Activated CD4-positive, alpha-beta T cell treated with anti-CD3 and anti-CD28 coated beads, Interleukin-2, amount 50 U/mL, for 16 hours (primary cell): ENCODE measurements at regions not wholly inside any gene's neighbourhood (a gene's known extent, or its start where the extent isn't known, plus 50 kb on each side); places are given as distances from the start of the nearest gene placed in this dataset.
"Not testable (repeated sequence)": the region's sequence is repeated elsewhere in the genome, so short reads cannot be mapped to it uniquely, and the experiment has no call there.

Source experiments
- DNase-seq: peaks from one replicate; pipeline ENCODE4 v3.0.0-alpha.2; 2020

DNA sequence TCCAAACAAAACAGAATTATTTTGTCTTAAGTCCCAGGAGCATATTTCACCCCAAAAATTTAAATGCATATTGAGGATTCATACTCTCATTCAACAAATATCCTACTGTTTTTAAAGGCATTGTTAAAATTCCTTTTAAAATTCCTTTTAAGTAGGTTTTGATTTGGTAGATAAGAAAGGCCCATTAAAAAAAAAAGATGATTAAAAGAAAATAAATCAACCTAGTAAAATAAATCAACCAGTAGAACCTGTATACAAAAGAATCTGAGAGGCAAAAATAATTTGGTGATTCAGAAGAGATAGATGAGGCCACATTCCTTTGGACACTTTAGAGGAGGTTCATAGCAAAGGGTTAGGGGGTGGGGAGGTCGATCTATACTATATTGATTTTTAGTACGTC lies 585.3 kb upstream of the TLE4 start:
- DNase-seq, result no peak

GRCh38 chr9:78989031-78989658 lies 582.6 kb upstream of the TLE4 start:
- no peak for DNase-seq

DNA sequence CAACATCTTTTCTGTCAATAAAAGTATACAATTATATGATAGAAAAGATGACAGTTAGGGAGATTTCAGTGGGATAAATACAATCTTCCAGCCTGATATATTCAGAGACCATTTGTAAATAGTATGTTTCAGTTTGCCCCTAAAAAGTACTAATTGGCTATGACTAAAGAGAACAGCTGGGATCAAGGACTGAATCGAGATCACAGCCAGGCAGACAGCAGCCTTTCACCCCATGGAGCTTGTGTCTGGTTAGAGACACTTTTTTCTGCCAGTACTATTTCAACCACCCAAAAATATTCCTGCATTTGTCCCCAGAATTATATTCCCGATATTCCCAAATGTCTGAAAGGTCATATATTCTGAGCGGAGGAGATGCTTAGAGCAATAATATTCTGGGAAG lies 577.3 kb upstream of the TLE4 start:
- no peak for DNase-seq

DNA sequence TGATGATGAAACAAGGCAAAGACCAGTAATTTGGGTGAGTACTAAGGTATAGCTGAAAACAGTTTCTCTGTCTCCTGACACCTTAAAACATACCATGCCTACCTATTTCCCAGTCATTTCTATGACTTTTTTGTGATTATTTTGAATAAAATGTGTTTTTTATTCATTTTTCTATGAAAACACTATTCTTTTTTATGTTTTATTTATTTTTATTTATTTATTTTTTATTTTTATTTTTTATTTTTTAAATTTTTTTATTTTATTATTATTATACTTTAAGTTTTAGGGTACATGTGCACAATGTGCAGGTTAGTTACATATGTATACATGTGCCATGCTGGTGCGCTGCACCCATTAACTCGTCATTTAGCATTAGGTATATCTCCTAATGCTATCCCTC lies 576.8 kb upstream of the TLE4 start:
- DNase-seq, result not testable (repeated sequence)

DNA sequence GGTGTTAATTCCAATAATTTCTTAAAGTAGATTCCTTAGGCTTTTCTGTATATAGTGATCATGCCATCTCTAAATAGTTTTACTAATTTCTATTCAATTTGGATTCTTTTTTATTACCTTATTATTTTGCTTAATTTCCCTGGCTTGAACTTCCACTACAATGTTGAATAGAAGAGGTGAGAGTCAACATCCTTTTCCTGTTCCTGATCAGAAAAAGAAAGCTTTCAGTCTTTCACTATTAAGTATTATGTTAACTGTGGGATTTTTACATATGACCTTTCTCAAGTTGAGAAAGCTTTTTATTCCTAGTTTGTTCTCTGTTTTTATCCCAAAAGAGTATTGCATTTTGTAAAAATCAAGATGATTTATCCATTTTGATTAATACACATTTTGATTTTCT lies 574.5 kb upstream of the TLE4 start:
- DNase-seq, result no peak

GRCh38 chr9:79000230-79001002 lies 571.3 kb upstream of the TLE4 start:
- no peak for DNase-seq

DNA sequence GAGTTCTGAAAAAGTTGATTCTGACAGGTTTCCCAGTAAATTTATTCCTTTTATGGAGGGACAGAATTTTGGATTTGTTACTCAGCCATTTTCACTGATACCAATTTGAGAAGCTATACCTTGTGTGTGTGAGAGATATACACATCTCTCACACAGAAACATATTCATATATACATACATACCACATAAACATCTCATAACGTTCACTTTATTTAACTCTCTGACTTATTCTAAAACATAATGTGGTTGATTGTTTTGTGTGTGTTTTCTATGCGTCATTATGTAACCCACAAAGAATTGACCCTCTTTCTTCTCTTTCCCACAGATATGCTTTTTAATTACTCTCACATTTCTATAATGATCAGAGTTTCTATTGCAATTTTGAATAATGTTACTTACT lies 570.8 kb upstream of the TLE4 start:
- DNase-seq, result no peak

DNA sequence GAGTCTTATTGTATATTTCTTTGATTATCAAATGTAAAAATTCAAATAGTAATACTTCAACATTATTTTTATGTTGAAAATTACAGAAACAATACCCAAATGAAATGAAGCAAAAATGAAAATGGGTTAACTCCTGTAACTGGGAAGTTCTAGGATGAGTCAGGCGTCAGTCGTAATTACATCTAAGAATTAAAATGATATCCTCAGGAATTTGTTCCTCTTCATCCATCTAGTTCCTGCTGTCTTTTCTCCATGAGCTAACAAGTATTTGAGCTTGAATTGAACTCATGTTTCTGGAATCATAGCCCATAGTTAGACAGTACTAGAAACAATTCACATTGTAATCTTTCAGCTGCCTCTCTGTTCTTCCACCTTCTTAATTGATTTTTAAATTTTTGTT lies 568.3 kb upstream of the TLE4 start:
- no peak for DNase-seq

DNA sequence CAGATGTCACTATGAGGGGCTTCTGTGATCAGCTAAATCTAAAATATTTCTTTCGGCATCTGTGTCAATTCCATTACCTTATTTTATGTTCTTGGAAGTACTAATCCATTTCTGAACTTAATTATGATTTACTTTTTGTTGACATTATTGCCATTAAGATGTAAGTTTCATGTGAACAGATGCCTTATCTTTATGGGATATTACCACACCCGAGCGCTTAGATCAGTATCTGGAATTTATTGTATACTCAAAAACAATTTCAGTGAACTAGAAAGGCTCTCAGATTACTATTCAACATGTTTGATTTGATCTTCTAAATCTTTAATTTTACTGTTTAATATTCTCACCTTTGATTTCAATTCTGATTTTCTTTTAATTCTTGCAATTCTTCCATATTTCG lies 567.7 kb upstream of the TLE4 start:
- no peak for DNase-seq

DNA sequence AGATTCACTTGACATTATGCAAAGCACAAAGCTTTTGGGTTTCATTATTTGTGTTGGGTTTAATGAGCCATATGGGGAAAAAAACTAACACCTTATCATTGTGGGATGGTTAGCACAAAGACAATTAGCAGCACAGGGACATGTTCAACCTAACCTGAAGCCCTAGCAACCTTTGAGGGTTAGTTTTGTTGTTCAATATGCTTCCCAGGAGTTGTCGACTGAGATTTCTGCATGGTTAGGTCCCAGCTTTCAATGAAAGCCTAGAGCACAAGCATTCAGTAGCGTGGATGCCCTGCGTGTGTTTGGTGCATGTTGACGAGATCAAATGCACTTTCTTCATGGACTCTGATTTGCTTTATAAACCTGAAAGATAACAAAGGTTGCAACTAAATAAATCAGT lies 565.2 kb upstream of the TLE4 start:
- DNase-seq, result no peak

GRCh38 chr9:79007701-79008483 lies 563.9 kb upstream of the TLE4 start:
- no peak for DNase-seq

GRCh38 chr9:79008916-79009315 lies 562.8 kb upstream of the TLE4 start:
- DNase-seq, result no peak

DNA sequence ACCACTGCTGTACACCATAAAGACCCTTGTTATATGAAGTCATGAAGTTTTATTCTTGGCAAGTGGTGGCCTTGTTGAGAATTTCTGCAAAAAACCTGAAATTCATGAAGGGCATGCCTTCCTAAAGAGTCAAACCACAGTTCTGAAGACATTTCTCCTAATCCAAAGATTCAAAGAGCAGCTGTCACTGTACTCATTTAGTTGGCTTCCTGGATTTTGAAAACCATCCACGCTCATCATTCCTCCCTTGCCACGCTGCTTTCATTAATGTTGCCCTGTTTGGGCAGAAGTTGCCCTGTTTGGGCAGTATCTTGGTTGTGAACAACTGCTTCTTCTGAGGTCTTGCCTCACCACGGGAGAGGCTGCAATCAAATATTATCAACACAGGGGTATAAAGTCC lies 560.3 kb upstream of the TLE4 start:
- no peak for DNase-seq

DNA sequence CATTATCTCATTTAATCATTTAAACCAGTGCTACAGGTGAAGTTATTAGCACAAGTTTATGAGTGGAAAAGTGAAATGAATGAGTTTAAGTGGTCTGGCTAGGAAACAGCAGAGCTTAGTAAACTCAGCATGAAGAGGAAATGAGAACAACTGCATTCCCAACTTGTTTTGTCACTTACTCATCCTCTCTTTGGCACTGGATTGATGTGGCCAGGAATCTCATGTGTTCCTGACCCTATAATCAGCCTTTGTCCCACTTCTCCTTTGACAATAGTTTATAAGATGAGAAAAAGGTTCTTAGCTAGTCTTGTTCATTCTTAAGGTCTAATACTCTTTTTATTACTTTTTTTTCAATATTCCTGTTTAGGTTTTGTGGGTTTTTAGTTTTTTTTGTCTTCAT lies 559.2 kb upstream of the TLE4 start:
- DNase-seq, result no peak

DNA sequence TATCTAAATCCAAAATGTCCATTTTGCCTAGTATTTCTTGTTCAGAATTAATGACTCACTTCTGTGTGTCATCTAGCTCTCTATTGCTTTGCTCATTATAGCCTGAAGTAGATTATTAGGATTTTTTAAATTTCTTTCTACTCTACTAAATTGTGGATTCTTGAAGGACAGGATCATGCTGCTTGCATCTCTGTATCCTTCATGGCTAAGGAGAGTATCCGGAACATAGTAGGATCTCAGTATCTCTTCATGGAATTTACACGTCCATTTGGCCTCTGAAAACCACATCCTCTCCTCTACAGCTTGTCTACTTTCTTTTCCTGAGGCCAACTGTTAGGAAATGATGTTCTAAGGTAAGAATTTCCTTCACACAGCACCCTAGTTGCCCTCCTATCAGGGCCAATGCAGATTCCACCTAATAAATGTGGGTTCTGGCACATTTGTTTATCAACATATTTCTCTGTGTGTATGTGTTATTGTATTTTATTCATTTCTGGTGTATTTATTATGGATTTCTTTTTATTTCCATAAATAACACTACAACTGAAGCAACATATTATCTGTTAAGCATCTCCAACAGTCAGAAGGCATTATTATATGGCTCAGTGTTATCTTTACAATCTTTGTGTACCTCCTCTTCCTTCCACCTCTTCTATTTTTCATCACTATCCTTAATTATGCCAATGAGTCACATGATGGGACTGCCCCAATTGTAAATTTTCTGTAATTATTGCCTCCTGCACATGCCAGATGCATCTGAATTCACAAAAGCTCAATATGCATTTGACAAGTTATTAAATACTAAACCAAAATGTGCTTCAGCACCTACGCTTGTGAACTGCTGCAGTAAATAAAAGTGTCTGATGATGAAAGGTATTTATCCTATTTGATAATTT lies 557.8 kb upstream of the TLE4 start:
- DNase-seq, result no peak

GRCh38 chr9:79014929-79015699 lies 556.7 kb upstream of the TLE4 start:
- DNase-seq, result no peak

GRCh38 chr9:79015951-79016350 lies 555.8 kb upstream of the TLE4 start:
- DNase-seq, result no peak

- DNase-seq, result no peak
Observed at GRCh38 chr9:79020276-79020675, 551.5 kb upstream of the TLE4 start.

DNA sequence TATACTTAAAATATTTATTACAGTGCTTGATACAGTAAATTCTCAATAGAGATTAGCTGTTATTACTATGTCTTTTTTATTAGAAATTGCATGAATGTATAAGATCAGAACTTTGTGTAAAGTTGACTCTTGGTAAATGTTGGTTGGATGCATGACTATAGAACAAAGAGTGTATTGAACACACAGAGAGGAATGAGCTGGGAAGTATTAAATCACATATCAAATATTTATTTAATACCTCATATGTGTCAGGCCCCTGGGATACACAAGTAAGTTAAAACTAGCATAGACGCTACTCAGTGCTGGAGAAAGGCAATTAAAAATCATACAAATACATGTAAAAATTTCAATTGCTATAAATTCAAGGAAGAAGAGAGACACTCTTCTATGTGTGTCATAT lies 550.7 kb upstream of the TLE4 start:
- no peak for DNase-seq

DNA sequence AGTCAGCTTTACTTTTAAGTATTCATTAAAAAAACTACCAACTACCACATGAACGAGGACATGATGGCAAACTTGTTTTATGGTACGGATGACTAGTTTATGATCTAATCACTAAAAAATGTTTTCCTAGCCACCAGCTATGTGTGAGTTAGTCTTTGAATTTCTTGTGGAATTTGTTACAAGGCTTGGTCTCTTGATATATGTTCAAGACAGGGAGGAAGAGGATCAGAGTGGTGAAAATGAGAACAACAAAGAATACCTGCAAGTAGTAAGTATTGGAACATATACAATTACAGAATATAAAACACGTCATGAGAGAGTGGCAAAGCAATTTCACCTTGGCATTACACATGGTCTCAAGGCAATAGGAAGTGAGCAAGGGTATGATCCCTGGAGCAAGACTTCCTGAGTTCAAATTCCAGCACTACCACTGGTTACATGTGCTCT lies 548.6 kb upstream of the TLE4 start:
- no peak for DNase-seq

DNA sequence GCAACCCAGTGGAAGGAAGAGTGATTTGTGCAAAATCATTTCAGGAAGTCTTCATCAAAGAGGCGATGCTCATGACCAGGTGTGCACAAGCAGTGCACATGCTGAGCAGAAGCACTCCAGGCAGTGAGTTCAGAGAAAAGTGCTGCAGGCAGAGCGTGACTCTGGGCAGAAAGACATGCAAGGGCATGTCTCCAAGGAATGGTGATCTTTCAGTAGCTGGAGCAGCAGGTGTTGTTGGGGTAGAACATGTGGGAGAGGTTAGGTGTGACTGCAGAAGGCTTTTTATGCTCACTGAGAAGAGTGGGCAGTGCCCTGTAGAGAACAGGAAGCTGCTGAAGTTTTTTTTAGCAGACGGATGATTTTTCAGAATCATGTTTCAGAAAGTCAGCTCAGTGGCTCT lies 545.4 kb upstream of the TLE4 start:
- no peak for DNase-seq

GRCh38 chr9:79028101-79028500 lies 543.7 kb upstream of the TLE4 start:
- DNase-seq, result no peak
